M059J (cell line): ENCODE measurements at regions not wholly inside any gene's neighbourhood (a gene's known extent, or its start where the extent isn't known, plus 50 kb on each side); places are given as distances from the start of the nearest gene placed in this dataset.

Source experiments
- DNase-seq: peaks from one replicate; pipeline ENCODE4 v3.0.0-alpha.2; 2012; ENCODE audit warnings: low read depth

DNA sequence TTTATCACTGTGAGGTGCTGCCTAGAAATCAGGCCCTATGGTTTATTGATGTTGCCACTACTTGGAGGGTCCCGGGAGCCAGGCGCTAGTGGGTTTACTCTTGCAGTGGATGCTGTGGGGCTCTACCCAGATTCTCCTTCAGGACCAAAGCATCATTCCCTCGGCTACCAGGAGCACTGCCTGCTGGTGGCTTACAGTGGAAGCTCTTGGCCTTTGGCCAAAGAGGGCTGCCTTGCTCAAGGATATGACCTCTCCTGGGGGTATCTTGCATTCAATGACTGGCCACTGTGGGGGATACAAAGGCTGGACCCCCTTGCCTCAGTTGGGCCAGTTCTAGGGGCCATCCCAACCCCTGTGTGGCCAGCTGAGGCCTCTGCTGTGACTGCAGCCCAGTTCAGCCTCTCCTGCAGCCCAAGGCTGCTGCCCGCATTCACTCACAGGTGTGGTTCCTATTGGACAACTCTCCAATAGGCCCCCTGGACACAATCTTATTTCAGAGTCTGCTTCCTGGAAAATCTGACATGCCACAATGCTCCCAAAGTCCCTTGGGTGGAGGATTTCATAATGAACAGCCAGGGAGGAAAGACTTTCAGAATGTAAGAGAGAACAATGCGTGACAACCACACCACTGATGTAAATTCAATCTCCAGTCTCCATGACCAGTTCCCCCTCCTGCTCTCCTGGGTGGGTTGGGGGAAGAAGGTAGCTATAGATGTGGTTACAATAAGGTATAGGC, 196.3 kb downstream of the SNX10 start:
- no peak for DNase-seq

DNA sequence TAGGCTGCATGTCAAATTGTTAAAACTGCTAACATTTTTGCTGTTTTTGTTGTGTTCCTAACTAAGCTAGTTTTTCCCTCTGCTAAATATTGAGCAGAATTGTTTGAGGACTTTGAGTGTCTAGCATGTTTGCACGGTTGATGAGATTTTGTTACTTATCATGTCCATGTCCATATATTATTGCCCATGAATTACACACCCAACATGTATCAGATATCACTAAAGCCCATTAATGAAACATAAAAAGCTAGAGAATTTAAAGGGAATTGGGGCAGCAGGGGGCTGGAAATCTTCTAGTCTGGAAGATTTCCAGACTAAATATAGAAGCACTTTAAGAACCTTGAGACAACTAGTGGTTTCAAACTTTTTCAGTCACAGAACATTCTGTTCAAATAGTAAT, 197.7 kb downstream of the SNX10 start:
- DNase-seq = no peak

DNA sequence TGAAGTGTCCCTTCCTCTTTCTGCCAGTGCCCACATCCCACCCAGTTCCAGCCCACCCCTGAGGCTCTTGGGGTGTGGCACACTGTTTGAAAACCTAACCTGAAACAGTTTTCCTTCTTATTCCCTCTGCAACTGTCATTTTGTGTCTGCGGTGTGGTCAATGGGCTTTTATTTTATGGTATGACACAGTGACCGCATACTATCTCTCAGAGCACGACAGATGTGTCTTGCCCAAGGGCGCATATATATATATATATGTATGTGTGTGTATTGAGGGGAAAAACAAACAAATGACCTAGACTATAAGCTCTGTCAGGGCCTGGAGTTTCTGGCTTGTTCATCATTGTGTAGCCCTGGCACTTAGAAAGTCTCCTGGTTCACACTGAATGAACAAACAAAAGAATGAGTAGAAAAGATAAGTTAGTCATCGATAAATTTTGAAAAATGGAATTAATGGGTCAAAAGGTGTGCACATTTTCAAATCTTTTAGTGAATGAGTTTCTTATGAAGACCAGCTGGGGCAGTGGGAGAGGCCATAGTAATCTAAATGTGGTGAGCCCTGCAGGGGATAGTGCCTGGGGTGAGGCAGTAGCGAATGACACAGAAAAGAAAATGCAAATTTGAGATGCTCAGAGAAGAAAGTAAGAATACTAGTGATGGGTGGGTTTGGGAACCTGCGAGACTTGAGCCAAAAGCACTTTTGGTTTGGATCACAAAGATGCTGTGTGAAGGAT, 198.4 kb downstream of the SNX10 start:
- DNase-seq = no peak

DNA sequence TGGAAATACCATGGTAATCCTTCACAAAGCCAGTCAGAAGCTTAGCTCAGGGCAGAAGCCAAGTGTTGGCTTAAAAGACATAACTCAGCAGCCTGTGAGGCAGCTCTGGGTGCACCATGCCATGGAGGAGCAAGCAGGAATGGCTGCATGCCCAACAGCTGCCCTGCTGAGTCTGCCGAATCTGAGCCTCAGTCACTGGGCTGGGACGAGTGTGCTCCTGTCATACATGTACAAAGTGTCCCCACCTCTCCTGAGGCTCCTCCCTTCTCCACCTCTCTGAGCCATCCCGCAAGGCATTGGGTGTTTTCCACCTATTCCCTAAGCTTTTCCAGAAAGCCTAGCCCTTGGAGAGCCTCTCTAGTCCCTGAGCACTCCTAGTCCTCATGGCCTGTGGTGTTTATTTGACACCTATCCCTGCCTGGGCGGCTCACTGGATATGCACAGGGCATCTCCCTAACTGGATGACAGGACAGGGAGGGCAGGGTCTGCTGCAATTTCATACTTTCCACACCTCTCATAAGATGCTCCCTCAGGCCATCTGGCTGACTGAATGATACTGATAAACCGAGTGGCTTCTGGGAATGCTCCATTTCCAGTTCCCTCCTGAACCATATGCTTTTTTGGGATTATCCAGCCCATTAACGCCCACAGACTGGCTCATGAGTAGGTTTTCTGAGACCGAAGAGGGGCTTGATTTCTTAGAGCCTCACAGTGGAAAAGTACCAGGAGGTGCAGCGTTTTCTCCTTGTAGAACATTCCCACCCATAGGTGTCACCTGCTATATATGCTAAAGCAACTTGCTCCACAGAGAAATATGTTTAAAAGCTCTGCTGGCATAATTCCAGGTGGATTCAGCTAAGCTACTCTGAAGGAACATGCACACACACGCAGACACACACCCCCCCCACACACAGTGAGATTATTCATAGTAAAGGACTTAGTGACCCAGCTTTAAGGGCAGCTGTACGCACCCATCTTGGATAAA, 199.3 kb downstream of the SNX10 start:
- peak; percentile 5 for DNase-seq

DNA sequence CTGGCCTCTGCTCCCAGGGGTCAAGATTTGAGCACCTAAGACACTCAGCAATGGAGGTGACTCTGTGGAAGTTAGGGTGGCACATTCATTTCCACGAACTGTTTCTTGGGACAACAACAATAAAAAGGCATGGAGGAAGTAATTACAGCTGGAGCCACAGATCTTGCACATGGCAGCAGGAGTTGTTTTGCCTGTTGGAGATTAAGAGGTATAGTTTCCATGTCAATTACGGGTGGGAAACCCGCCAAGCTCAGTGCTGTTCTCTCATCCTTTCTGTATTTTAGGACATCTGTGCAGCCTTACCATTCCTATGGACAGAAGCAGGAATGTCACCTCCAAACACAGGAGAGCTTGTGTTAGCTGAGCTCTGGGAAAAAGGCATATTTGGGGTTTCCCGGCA, 201.2 kb downstream of the SNX10 start:
- no peak for DNase-seq

DNA sequence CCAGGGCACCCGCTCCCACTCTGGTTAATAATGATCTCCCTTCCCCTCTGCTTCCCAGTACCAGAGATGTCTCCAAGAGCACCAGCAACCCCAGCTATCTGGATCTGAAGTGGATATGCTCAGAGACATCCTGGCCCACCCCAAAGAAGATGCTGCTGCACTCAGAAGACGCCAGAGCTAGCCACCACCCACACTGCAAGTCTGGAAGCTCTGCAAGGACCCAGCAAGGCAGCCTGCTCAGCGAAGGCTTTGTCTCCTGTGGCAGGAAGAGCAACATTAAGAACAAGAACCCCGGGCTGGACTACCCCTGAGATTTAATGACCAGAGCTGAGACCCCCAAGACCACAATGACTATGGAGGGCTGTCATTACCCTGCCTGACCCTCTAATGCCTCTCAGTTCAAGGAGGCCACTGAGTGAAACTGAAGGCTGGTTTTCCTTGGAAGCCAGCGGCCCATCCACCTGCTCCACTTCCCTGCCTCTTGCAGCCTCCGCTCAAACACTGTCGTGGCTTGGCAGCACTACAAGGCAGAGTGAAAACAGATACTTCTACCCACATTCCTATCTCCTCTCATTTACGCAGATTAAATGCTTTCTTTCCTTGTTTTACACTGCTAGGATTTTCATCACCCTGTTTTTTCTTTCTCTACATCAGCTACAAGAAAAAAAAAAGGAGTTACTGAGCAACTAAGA, 202.2 kb downstream of the SNX10 start:
- DNase-seq = no peak

DNA sequence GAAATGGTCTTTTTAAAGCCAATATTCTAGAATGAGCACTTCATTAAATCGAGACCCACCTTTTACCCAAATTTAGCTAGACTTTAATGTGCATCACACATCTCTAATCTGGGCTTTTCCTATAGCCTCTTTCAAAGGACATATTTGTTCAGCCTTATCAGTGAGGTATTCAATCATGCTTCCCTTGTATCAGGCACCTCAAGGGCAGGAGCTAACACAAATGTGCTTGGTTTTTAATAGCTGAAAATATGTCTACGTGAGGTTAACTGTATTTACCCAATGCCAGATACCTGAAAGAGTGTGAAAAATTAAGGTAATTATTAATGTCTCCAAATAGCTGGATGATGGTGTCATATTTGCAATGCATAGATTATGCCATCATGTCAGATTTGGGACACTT, 203.9 kb downstream of the SNX10 start:
- DNase-seq = no peak

DNA sequence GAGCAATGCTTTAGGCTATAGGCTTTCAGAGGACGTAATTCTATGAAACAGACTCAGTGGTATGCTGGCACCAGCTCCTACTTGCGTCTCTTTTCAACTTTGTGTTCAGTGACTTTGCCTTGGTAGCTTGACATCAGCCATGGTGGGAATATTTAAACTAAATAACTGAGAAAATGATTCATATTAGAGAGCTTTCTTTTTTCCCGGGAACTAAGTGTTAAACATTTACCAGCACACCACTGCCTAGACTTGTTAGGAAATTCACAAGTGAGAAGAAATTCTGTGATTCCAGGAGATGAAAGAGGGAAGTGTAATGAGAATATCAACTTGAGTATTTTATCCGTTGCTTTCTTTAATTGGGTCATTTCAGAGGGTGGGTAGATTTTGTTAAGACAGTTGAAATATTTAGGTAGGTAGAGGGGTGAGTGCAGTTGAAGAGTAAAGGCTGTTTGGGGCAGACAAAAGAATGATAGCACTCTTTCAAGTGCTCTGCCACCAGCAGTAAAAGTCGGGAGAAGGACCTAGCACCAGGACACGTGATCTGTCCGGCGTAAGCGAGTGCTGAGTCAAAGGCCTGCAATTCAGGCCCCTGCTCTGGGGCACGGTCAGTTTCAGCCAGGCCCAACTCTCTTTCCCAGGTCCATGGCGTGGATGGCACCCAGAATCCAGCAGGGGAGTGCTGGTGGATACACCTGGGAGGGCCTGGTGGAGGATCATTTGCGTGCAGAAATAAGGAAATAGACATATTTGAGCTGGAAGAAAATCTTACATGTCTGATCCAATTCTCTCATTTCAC, 206.3 kb downstream of the SNX10 start:
- DNase-seq = peak; percentile 9

DNA sequence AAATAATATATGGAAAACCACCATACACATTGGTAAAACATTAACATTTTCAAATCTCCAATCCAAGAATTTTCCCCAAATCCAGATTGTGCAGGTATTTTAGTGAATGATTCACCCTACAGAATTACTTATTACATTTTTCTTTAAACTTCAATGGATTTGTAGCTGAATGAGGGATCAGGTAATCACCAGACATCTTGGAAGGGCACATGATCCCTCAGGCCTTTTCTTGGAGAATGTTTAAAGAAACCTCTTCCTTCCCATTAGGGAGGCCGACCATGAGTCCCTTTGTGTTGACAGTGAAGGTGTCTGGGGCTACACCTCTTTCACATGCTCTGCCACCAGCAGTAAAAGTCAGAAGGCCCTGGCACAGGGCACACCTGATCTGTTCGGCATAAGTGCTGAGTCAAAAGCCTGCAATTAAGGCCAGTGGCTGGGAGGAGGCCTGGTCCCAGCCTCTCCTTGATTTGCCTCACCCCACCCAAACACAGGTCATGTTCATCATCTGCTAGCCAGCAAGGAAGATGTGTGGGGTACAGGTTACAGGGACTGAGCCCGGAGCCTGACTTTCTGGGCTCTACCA, 207.7 kb downstream of the SNX10 start:
- no peak for DNase-seq

DNA sequence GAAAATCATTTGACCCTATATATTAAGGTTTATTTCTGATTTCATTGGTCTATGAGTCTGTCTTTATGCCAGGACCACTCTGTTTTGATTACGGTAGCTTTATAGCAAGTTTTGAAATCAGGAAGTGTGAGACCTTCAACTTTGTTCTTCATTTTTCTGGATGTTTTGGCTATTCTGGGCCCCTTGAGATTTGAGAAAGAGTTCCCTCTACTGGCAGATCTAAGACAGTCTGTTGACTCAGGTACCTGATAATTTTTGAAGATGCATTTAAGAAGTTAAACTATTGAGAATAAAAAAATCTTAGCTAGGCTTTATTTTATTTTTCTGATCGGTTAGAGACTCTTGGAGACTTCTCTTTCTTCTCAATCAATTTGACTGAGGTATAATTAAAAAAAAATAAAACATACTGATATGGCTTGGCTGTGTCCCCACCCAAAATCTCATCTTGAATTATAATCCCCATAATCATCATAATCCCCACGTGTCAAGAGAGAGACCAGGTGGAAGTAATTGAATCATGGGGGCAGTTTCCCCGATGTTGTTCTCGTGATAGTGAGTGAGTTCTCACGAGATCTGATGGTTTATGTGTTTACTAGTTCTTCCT, 209.2 kb downstream of the SNX10 start:
- peak; percentile 38 for DNase-seq

DNA sequence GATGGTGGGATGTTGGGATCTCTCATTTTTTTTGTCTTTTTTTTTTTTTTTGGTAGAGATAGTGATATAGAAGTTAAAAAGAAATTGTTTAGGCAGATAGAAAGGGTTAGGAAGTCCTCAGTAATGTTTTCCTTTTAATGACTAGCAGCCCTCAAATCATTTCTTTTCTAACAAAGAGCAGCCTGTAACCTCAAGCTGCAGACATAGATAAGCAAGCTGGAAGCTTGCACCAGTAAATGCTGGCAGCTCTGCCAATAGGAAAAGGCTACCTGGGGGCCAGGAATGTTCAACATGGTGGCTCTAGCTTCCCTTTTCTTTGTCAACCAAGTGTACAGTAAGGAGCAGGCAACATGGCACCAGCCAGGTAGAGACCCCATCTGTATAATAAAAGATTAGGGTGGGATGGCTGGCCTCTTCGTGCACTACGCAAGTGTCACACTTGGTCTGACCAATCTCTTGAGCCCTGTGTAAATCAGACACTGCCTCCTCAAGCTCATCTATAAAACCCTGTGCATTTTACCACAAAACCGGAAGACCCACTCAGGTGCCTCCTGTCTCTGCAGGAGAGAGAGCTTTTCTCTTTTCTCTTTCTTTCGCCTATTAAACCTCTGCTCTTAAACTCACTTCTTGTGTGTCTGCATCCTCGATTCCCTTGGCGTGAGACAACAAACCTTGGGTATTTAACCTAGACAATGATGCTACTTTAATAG, 212.9 kb downstream of the SNX10 start:
- DNase-seq = no peak

DNA sequence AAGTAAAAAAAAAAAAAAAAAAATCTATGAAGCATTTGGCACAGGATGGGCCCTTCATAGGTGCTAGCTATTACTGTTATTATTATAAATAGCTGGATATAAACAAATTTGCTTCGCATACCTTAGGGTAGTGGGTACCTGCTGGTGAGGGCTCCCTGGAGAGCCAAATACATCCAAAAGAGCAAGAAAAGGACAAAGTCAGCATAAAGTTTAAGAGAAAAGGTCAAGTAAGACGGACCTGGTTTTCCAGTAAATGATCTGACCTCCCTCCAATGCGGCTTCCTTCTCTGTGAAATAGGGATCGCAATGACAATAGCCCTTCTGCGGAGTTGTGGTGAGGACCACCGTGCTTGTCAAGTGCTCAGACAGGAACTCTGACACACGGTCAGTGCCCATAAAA, 214.5 kb downstream of the SNX10 start:
- DNase-seq = no peak

DNA sequence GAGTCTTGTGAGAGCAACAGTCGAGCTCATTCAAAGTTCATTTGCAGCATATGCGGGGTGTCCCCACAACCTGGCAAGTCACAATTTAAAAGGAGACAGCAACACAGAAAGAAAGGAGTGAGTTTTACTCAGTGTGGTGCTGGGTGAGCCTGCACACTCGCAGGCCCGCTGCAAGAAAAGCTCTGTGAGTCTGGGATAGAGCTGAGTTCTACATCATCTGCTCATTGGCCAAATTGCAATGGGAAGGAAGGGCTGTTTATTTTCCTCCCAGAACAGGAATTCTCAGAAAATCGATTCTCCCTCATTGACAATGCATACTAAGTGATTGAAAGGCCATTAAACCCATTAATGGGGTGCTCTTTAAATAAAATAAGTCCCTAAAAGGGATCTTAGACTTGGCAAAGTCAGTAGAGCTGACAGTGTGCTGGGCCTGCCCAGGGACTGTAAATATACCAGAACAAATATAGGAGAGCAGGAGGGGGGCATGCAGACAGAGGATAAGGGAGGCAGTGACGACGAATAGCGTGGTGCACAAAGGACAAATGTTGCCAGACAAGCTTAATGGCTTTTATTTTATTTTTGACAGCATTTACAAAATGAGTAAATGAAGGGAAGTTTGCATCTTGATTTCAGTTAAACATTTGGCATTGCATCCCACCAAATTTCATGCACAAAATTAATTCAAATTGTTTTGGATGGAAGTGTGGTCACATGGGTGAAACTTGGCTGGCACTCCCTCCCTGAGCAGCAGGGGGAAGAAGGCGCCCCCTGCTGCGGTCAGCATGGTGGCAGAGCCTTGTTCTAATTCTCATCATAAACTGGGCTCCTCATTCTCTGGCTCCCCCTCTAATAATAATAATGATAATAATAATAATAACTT, 215.7 kb downstream of the SNX10 start:
- no peak for DNase-seq

DNA sequence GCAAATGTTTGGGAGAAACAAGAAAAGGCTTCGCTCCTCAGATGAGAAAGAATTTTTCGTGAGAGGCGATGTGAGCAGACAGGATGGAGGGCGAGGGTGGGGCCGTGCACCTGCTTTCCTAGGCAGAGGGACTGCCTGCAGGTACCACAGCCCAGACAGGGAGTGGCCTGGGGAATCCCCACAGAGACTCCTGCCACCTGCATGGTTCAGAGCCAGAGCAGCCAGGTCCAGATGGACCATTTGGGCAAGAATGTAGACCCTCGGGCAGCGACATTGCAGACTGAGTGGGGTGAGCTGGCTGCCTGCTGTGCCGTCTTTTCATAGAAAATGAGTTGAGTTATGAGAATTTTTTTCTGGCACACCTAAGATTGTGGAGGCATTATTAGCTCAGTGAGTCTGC, 216.8 kb downstream of the SNX10 start:
- DNase-seq = no peak

DNA sequence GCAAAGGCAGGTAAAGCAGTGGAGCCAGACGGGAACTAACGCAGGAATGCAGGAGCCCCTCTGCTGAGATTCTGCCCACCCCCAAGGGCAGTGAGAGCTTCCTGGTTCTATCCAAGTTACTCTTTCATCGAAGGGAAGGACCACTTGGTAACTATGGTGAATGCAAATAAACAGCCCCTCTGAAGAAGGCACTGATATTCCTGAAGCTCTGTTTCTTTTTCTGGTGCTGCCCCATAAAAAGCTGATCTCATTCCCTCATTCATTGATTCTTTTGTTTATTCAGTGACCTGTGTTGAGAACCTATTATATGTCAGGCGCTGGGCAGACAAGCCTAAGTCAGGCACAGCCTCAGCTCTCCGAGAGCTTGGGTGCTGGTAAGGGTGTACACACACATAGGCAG, 217.3 kb downstream of the SNX10 start:
- no peak for DNase-seq

DNA sequence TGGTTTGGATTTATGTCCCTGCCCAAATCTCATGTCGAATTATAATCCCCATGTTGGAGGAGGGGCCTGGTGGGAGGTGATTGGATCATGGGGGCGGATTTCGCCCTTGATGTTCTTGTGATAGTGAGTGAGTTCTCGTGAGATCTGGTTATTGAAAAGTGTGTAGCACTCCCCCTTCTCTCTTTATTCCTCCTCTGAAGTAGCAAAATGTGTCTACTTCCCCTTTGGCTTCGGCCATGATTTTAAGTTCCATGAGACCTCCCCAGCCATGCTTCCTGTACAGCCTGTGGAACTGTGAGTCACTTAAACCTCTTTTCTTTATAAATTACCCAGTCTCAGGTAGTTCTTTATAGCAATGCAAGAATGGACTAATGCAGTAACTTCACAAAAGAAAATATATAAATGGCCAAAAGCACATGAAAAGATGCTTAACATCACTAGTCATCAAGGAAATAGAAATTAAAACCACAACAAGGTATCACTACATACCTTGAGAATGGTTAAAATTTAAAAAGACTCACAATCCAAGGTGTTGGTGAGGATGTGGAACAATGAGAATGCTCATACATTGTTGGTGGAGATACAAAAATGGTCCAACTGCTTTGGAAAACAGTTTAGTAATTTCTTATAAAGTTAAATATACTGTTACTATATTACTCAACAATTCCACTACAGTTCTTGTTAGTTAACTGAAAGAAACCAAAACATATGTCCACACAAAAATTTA, 218.7 kb downstream of the SNX10 start:
- no peak for DNase-seq

DNA sequence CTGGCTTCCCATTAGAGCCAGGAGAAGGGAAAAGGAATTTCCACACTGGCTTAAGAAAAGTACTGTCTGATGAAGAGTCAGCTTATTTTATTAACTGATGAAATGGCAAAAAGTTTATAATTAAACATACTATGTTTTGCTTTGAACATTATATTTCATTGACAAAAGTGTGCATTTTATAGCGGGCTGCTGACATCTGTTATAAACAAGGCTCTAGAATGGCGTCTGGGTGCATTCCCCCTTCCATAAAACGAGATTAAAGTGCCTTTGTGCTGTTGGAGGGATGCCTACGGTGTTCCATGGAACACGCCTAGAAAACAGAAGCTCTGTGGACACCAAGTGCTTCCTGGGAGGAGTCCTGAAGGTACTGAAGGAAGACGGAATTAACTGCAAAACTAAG, 220.2 kb downstream of the SNX10 start:
- no peak for DNase-seq

DNA sequence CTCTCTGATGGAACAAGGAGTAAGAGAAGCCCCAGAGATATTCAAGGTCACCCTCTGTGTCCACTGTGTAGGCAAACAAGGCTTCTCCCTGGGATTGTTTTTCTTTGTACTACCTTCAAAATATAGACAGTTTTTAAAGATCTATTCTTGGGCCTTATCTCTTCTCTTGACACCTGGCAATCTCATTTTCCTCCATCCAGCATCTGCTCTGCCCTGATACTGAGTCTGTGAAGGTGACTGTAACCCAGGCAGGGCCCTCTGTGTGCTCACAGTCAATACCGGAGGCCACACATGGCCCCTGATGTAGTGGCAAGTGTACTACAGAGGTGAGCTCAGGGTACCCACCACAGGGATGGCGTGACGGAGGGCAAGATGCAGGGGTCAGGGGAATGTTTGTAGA, 221.1 kb downstream of the SNX10 start:
- no peak for DNase-seq
